T-helper 2 cell treated with Interferon-gamma antibody and Interleukin-4, amounts not matched to agents 5 μg/mL and 100 μg/mL, for 36 hours (primary cell): ENCODE measurements at regions not wholly inside any gene's neighbourhood (a gene's known extent, or its start where the extent isn't known, plus 50 kb on each side); places are given as distances from the start of the nearest gene placed in this dataset.

Experiments used
- DNase-seq: peaks from one replicate; pipeline ENCODE4 v3.0.0; 2021; ENCODE audit warnings: low spot score
- H3K27ac Mint-ChIP-seq: one replicate; pipeline ENCODE4 v1.8.0; 2021; ENCODE audit warnings: mild to moderate bottlenecking, mixed read lengths
- H3K27me3 Mint-ChIP-seq: one replicate; pipeline ENCODE4 v1.8.0; 2021; ENCODE audit warnings: low read depth, mixed read lengths
- H3K36me3 Mint-ChIP-seq: one replicate; pipeline ENCODE4 v1.8.0; 2021; ENCODE audit warnings: low read depth, mixed read lengths
- H3K4me1 Mint-ChIP-seq: one replicate; pipeline ENCODE4 v1.8.0; 2021; ENCODE audit warnings: low read depth, mixed read lengths
- H3K4me3 Mint-ChIP-seq: one replicate; pipeline ENCODE4 v1.8.0; 2022; ENCODE audit warnings: mild to moderate bottlenecking, moderate library complexity, mixed read lengths
- H3K9me3 Mint-ChIP-seq: one replicate; pipeline ENCODE4 v1.8.0; 2021; ENCODE audit warnings: mixed read lengths

DNA sequence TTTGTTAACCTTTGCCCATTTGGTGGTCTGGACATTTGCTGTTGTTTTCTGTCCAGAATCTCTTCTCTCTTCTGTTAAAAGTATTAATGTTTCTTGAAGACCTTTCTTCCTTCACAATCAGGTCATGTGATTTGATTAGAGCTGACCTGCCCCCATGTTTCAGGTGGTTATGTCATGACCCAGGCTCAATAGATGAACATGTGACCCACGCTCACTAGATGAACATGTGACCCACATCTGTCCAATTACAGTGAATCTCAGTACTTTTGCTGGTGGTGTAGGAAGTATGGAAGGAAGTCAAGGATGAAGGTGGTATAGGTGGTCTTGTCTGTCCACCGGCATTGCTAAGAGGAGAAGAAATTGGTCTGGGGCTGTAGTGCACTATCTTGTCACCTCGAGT, 289.1 kb upstream of the JAG1 start:
- no peaks in the 10 kb centered on the region for H3K36me3 Mint-ChIP-seq
- H3K4me3 Mint-ChIP-seq = no peak overlapping the region
- H3K27me3 Mint-ChIP-seq = no peaks in the 10 kb centered on the region
- H3K4me1 Mint-ChIP-seq = no peaks in the 10 kb centered on the region
- no peak overlapping the region for H3K27ac Mint-ChIP-seq
- peaks cover 9% of the 10 kb centered on the region for H3K9me3 Mint-ChIP-seq
- no peak for DNase-seq

DNA sequence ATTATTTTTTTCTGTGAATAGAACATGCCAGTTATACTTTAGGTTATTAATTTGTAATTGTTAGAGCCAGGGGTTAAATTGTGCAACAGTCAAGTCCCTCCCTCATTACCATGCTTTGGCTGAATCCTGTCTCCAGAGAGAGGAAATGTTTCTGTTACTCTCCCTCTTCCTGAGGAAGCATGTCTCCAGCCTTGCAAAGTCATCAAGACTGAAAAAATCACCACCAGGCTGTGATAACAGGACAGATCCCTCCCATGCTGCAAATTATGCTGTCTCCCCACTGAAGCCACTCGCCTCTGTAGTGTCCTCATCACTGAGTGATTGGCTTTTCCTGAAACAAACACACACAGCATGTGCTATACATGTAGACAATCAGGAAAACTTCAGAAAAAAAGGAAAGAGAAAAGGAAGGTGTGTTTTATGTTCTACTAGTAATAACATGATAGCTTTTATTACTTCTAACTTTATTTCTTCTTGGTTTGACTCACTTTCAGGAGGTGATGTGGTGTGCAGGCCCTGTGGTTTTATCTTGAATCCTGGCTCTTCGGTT, 290.0 kb upstream of the JAG1 start:
- no peaks in the 10 kb centered on the region for H3K36me3 Mint-ChIP-seq
- H3K9me3 Mint-ChIP-seq = peaks cover 9% of the 10 kb centered on the region
- H3K27me3 Mint-ChIP-seq = no peaks in the 10 kb centered on the region
- no peak overlapping the region for H3K4me3 Mint-ChIP-seq
- DNase-seq = no peak
- no peaks in the 10 kb centered on the region for H3K4me1 Mint-ChIP-seq
- no peak overlapping the region for H3K27ac Mint-ChIP-seq

GRCh38 chr20:10965936-10966470, 292.2 kb upstream of the JAG1 start:
- Mint-ChIP-seq H3K27me3 (no peaks in the 10 kb centered on the region), H3K4me1 (no peaks in the 10 kb centered on the region), H3K9me3 (peaks cover 6% of the 10 kb centered on the region), H3K27ac (no peak overlapping the region), H3K4me3 (no peak overlapping the region), H3K36me3 (no peaks in the 10 kb centered on the region)
- no peak for DNase-seq

GRCh38 chr20:10970109-10970508, 296.3 kb upstream of the JAG1 start:
- Mint-ChIP-seq H3K36me3 (no peaks in the 10 kb centered on the region), H3K4me3 (no peak overlapping the region), H3K27me3 (no peaks in the 10 kb centered on the region), H3K27ac (no peak overlapping the region), H3K9me3 (peaks cover 3% of the 10 kb centered on the region), H3K4me1 (no peaks in the 10 kb centered on the region)
- no peak for DNase-seq

DNA sequence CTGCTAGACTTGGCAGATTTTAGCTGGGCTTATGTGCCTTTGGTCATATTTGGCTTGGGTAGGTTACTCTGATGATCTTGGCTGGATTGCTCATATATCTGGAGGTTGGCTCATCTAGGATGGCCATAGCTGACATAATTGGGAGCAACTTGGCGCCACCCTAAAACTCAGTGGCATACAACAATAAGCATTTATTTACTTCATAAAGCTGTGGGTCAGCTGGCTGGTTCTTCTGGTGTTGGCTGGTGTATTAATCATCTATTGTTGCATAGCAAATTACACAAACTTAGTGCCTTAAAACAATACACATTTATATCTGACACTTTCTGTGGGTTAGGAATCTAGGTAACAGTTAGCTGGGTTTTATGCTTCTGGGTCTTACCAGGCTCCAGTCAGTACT, 297.3 kb upstream of the JAG1 start:
- H3K36me3 Mint-ChIP-seq = no peaks in the 10 kb centered on the region
- no peaks in the 10 kb centered on the region for H3K4me1 Mint-ChIP-seq
- H3K9me3 Mint-ChIP-seq = peaks cover 3% of the 10 kb centered on the region
- H3K4me3 Mint-ChIP-seq = no peak overlapping the region
- no peaks in the 10 kb centered on the region for H3K27me3 Mint-ChIP-seq
- no peak overlapping the region for H3K27ac Mint-ChIP-seq
- no peak for DNase-seq

DNA sequence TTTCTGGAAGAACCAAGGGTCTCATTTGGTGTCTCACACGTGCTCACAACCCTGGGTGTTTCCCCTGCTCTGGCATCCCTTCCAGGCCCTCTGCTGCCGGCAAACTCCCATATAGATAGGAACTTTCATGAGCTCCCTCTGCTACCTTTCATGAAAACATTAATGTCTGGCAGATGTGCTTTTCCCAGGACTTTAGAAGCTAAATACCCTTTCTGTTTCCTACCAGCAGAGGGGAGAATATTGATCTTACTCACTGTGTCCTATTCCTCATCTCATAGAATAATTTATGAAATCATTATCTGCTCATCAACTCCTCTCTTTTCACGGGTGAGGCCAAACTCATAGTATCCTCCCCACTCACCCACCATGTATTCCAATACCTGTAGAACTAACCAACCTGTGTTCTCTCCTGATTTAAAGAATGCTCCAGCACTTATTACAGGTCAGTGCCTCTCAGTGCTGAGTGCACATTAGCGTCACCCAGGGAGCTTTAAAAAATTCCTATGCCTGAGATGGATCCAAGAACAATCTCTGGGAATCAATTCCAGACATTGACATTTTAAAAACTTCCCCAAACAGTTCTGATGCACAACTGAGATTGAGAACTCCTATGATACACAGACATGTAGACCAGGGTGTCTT, 298.5 kb upstream of the JAG1 start:
- Mint-ChIP-seq H3K36me3 (no peaks in the 10 kb centered on the region), H3K27ac (no peak overlapping the region), H3K27me3 (no peaks in the 10 kb centered on the region), H3K9me3 (peaks cover 3% of the 10 kb centered on the region), H3K4me1 (no peaks in the 10 kb centered on the region), H3K4me3 (no peak overlapping the region)
- no peak for DNase-seq

- no peaks in the 10 kb centered on the region for H3K9me3 Mint-ChIP-seq
- H3K4me3 Mint-ChIP-seq = no peak overlapping the region
- no peak for DNase-seq
- H3K27ac Mint-ChIP-seq = no peak overlapping the region
- H3K4me1 Mint-ChIP-seq = no peaks in the 10 kb centered on the region
- H3K27me3 Mint-ChIP-seq = no peaks in the 10 kb centered on the region
- no peaks in the 10 kb centered on the region for H3K36me3 Mint-ChIP-seq
Observed at GRCh38 chr20:10976051-10976450, 302.3 kb upstream of the JAG1 start.

GRCh38 chr20:10978019-10978702, 304.4 kb upstream of the JAG1 start:
- no peaks in the 10 kb centered on the region for H3K9me3 Mint-ChIP-seq
- no peak overlapping the region for H3K27ac Mint-ChIP-seq
- H3K36me3 Mint-ChIP-seq = no peaks in the 10 kb centered on the region
- no peak overlapping the region for H3K4me3 Mint-ChIP-seq
- H3K4me1 Mint-ChIP-seq = no peaks in the 10 kb centered on the region
- no peak for DNase-seq
- H3K27me3 Mint-ChIP-seq = no peaks in the 10 kb centered on the region

- no peaks in the 10 kb centered on the region for H3K9me3 Mint-ChIP-seq
- no peaks in the 10 kb centered on the region for H3K4me1 Mint-ChIP-seq
- no peak overlapping the region for H3K4me3 Mint-ChIP-seq
- H3K27ac Mint-ChIP-seq = no peak overlapping the region
- DNase-seq = no peak
- no peaks in the 10 kb centered on the region for H3K27me3 Mint-ChIP-seq
- no peaks in the 10 kb centered on the region for H3K36me3 Mint-ChIP-seq
Observed at GRCh38 chr20:10978713-10979112, 304.9 kb upstream of the JAG1 start.

DNA sequence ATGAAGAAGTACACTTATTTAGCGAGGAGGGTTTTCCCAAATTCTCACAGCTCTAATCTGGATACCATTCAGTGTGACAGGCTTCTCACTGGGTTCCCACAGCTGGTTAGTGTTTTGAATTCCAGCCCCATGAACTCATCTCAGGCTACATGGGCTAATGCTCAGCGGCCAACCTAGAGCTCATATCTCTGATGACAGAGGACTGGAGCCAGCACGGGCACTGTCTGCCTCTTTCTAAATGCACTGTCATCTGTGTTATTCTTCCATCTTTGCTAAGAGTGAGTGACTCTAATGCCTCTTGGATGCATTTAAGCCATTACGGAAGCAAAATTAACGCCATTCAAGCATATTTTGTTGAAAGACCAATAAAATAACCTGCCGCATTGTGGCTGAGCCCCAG, 308.9 kb upstream of the JAG1 start:
- H3K36me3 Mint-ChIP-seq = no peaks in the 10 kb centered on the region

DNA sequence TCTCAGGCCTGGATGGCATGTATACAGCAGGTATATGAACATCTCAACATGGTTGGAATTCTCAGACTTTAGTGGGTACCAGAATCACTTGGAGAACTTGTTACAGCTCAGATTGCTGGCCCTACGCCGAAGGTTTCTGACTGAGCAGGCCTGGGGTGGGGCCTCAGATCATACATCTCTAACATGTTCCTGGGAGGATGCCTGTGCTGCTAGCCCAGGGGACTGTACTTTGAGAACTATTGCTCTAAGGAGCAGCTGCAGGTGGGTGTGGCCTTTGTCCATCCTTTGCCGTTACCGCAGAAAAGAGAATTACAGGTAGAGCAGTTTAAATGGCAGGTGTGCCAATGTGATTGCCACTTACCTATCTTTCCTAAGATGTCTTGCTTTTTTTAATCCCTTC, 310.5 kb upstream of the JAG1 start:
- DNase-seq = no peak
- Mint-ChIP-seq H3K4me1 (no peaks in the 10 kb centered on the region), H3K9me3 (no peaks in the 10 kb centered on the region), H3K27me3 (no peaks in the 10 kb centered on the region), H3K27ac (no peak overlapping the region), H3K36me3 (no peaks in the 10 kb centered on the region), H3K4me3 (no peak overlapping the region)

More for the DNA sequence above, 308.9 kb upstream of the JAG1 start:
- H3K27me3 Mint-ChIP-seq = no peaks in the 10 kb centered on the region
- H3K9me3 Mint-ChIP-seq = no peaks in the 10 kb centered on the region
- no peaks in the 10 kb centered on the region for H3K4me1 Mint-ChIP-seq
- no peak for DNase-seq
- H3K4me3 Mint-ChIP-seq = no peak overlapping the region
- H3K27ac Mint-ChIP-seq = no peak overlapping the region

GRCh38 chr20:10984913-10985312, 311.1 kb upstream of the JAG1 start:
- no peak for DNase-seq
- Mint-ChIP-seq H3K4me1 (no peaks in the 10 kb centered on the region), H3K4me3 (no peak overlapping the region), H3K36me3 (no peaks in the 10 kb centered on the region), H3K27ac (no peak overlapping the region), H3K27me3 (no peaks in the 10 kb centered on the region), H3K9me3 (no peaks in the 10 kb centered on the region)

- DNase-seq = no peak
- no peaks in the 10 kb centered on the region for H3K4me1 Mint-ChIP-seq
- H3K27me3 Mint-ChIP-seq = no peaks in the 10 kb centered on the region
Observed at GRCh38 chr20:10985536-10985935, 311.7 kb upstream of the JAG1 start.

DNA sequence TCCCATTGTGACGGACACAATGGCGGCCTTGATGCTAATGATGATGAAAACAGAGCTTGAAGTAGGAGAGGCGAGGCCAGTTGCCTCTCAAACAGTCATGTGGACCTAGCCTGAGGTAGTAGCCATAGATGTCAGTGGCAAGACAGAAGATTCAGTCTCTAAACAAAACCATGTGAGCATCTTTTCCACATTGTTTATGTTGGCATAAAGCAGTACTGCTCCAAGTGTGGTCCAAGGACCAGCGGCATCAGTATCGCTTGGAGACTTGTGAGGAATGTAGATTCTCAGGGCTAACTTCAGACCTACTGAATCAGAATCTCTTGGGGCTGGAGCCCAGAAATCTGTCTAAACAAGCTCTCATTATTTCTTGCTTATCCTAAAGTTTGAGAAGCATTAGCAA, 312.8 kb upstream of the JAG1 start:
- Mint-ChIP-seq H3K27ac (no peak overlapping the region), H3K27me3 (no peaks in the 10 kb centered on the region), H3K4me3 (no peak overlapping the region), H3K4me1 (no peaks in the 10 kb centered on the region), H3K36me3 (no peaks in the 10 kb centered on the region), H3K9me3 (no peaks in the 10 kb centered on the region)
- no peak for DNase-seq

More at GRCh38 chr20:10985536-10985935, 311.7 kb upstream of the JAG1 start:
- H3K9me3 Mint-ChIP-seq = no peaks in the 10 kb centered on the region
- no peak overlapping the region for H3K27ac Mint-ChIP-seq
- no peak overlapping the region for H3K4me3 Mint-ChIP-seq
- H3K36me3 Mint-ChIP-seq = no peaks in the 10 kb centered on the region
